ENCODE measurements at regions not wholly inside any gene's neighbourhood (a gene's known extent, or its start where the extent isn't known, plus 50 kb on each side); places are given as distances from the start of the nearest gene placed in this dataset.

DNA sequence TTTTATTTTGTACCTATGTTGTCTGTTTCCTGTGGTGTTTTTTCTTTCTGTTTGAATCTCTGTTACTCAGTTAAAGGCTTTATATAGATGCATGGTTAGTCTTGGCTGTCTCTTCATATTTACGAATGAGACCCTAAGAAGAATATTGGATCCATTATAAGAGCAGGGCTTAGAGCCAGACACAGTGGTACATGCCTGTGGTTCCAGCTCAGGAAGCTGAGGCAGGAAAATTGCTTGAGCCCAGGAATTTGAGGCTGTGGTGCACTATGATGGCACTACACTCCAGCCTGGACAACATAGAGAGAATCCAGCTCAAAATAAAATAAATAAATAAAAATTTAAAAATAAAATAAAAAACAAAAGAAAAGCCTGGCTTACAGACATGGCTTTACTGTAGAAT lies 211.1 kb downstream of the SOD2 start:
- DNase-seq (ENCODE audit: low read depth, low spot score), result no peak

DNA sequence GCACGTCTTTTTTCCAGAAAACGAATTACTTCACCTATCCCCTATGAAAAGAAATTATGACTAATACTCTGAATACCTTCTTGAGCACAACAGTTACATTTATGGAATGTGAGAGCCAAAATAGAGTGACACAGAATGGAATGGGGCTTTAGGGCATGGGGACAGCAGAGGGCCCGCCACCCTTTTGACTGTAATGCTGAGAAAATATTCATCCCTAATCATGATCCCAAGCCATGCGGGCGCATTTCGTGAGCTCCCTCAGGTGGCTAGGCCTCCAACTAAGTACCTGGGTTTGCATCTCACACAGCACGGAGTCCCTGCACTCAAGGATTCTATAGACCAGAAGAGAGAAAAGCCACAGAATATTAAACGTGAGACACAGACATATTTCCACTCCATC lies 212.6 kb downstream of the SOD2 start:
- DNase-seq (ENCODE audit: low read depth, low spot score), result no peak

- no peak for DNase-seq (ENCODE audit: low read depth, low spot score)
Observed at GRCh38 chr6:159479146-159479545, 213.9 kb downstream of the SOD2 start.

GRCh38 chr6:159473475-159474263 lies 219.4 kb downstream of the SOD2 start:
- DNase-seq (ENCODE audit: low read depth, low spot score), result no peak

GRCh38 chr6:159470397-159470796 lies 222.6 kb downstream of the SOD2 start:
- DNase-seq (ENCODE audit: low read depth, low spot score), result no peak

- DNase-seq (ENCODE audit: low read depth, low spot score), result no peak
Observed at GRCh38 chr6:159469443-159469842, 223.6 kb downstream of the SOD2 start.

DNA sequence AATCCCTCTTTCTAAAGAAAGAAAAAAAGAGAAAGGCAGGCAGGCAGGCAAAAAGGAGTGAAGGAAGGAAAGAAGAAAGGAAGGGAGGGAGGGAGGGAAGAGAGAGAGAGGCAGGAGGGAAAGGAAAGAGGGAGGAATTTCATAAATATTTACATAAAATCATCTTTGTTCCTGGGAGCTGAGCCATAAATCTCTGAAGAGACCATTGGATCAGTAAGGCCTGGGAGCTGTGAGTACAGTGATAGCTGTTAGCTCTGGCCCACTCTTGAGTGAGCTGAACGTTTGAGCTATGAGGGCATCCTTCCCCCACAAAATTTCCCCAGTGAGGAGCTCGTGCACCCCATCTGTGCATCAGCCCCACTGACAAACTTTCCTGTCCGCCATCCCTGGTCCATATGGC lies 224.0 kb downstream of the SOD2 start:
- DNase-seq (ENCODE audit: low read depth, low spot score), result no peak

GRCh38 chr6:159467473-159468041 lies 225.5 kb downstream of the SOD2 start:
- no peak for DNase-seq (ENCODE audit: low read depth, low spot score)

- DNase-seq (ENCODE audit: low read depth, low spot score), result no peak
Observed at GRCh38 chr6:159466926-159467325, 226.1 kb downstream of the SOD2 start.

- DNase-seq (ENCODE audit: low read depth, low spot score), result no peak
Observed at GRCh38 chr6:159464816-159465215, 228.2 kb downstream of the SOD2 start.

GRCh38 chr6:159463119-159463829 lies 229.8 kb downstream of the SOD2 start:
- no peak for DNase-seq (ENCODE audit: low read depth, low spot score)

DNA sequence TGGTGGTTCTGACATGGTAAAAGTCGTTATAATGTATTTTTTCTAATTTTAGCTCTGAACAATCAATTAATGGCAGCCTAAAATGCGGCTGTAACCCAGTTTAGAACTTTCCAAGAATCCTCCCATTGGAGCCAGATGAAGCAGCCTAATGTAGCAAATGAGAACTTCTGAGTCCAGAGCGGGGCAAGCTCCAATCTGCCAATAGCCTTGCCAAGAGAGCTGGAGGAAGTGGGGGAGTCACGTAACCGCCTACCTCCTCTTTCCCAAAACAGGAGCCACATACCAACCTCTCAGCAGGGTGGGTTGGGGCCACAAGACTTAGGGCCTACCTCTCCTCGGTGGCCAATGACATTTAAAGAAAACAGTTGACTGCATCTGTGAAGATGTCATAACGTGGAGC lies 230.6 kb downstream of the SOD2 start:
- DNase-seq (ENCODE audit: low read depth, low spot score), result no peak

- DNase-seq (ENCODE audit: low read depth, low spot score), result no peak
Observed at GRCh38 chr6:159461998-159462397, 231.0 kb downstream of the SOD2 start.

GRCh38 chr6:159461266-159461665 lies 231.8 kb downstream of the SOD2 start:
- DNase-seq (ENCODE audit: low read depth, low spot score), result peak; percentile 40

DNA sequence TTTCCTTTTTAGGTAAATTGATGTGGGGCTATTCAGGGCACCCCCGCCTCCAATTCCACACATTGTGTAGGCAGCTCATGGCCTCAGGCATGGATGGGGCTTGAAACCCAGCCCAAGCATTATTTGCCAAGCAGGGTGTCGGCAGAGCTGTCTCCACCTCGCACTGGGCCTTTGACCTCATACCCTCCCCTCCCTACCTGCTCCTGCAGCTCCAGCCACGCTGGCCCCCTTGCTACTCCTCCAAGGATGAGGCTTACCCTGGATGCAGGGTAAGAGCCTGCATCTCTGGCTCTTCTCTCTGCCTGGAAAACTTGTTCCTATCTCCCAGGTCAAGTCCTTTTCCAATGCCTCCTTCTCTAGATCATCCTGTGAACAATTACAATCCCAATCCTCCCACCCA lies 232.6 kb downstream of the SOD2 start:
- DNase-seq (ENCODE audit: low read depth, low spot score), result peak; percentile 82

DNA sequence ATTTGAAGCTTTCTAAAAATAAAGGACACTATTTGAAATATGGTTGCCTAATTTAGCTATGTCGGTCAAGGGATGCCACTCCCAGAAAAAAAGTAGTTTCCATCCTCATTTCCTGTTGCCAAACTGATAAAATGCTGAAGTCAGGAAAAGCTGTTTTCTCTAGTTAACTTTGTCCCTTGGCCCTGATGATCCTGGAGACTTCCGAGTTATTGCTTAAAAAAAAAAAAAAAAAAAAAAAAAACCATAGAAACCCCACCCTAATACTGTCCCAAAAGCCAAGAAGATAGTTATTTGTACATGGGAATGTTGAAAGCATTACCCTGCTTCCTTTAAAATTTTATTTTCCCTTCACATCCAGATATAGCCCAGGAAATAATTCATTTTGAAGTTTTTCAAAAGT lies 236.7 kb downstream of the SOD2 start:
- DNase-seq (ENCODE audit: low read depth, low spot score), result no peak

- no peak for DNase-seq (ENCODE audit: low read depth, low spot score)
Observed at GRCh38 chr6:159455700-159456274, 237.3 kb downstream of the SOD2 start.

DNA sequence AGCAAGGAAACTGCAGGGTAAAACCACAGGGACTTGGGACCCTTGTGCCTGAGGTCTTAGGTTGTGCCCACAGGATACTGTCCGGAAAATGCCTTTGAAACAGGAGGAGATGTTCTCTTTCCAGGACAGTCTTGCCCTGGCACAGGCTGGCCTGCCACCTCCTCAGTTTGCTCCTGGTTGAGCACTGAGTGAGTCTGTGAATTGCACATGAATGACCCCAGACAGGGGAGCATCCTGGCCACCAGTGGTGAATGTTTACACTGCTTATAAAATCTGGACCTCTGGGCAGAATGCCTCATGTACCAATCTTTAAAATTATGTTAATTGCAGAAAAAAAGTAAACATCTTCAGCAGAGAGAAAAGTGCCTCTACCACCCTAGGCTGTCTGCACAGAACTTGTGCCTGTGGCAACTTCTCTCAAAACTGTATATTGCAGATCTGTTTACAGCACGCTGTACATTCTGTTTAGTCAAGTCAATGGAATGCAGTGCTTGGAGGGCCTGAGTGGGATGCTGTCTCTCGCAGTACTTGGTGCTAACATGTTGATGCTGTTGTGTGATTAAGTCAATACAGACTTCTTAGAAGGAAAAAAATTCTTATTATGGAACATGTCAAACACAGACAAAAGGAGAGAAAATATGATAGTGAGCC lies 242.1 kb downstream of the SOD2 start:
- no peak for DNase-seq (ENCODE audit: low read depth, low spot score)

DNA sequence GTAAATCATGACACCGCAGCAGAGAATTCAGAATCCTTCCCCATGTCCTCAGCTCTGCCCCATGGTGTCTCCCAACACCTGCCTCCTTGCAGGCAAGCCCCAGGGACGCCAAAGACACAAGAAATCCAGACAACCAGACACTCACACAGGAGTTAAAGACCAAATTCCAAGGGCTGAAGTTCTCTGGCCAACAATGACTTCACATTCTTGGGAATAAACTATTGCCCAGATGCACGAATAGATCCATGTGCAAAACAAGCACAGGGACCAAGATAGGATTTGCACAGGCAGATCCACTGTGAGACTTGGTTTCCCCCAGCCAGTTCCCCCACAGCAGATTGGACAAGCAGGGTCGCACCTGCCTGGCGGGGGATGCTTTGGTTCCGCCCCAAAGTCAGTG lies 246.7 kb downstream of the SOD2 start:
- DNase-seq (ENCODE audit: low read depth, low spot score), result no peak

DNA sequence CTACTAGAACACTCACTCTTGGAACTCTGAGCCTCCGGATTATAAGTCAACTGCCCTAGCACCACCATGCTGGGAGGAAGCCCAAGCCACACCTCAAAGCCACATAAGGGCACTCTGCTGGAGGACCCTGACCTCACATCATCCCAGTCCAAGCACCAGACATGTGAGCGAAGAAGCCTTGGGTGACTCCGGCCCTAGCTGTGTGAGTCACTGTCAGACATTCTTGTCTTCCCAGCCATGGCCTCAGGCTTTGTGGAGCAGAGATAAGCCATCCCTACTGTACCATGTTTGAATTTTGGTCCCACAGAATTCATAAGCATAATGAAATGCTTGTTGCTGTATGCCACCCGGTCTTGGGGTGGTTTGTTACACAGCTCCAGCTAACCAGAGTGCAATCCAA lies 247.7 kb downstream of the SOD2 start:
- DNase-seq (ENCODE audit: low read depth, low spot score), result no peak

DNA sequence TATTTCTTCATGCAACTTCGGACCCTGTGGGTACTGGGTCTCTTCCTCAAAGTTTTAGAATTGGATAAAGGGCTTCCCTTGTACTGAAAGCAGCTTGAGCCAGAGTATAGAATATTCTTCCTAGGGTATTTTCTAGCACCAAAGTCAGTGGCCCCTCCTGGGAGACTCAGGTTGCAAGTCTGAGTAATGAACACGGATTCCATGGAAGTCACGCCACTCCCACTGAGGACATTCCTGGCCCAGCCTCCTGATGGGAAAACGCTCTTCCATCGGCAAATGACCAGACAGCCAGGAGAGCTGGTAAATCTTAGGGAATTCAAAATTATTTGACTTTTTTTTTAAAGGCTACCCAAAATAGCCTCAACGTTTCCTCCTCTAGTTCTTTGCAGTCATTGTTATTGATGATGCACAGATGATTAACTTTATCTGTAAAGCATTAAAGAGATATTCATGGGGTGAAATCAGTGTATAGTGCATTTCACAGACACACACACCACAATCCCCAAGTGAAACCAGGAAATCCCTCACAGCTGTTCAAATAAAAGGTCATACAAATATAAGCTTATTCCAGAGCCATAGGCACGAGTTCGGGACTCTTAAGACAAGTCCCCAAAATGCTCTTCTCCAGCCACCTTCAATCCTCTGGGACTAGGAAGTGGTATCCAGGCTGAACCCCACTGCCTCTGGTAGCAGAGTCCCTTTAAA lies 248.8 kb downstream of the SOD2 start:
- no peak for DNase-seq (ENCODE audit: low read depth, low spot score)
